ENCODE measurements at regions not wholly inside any gene's neighbourhood (a gene's known extent, or its start where the extent isn't known, plus 50 kb on each side); places are given as distances from the start of the nearest gene placed in this dataset.

GRCh38 chr4:60726779-60727178, 473.3 kb upstream of the ADGRL3 start:
- no peaks in the 10 kb centered on the region for H3K4me1 Mint-ChIP-seq
- H3K9me3 Mint-ChIP-seq, result no peaks in the 10 kb centered on the region; the same call in 2 of the 3 replicates
- no peak for DNase-seq (ENCODE audit: low spot score)
- no peaks in the 10 kb centered on the region for H3K27me3 Mint-ChIP-seq (ENCODE audit: insufficient read depth, low read depth, poor library complexity)
- no peaks in the 10 kb centered on the region for H3K36me3 Mint-ChIP-seq (ENCODE audit: low read depth)
- H3K27ac Mint-ChIP-seq, result no peak overlapping the region
- Histone ChIP-seq H3K79me2 (replicated peaks; ENCODE audit: insufficient read depth) (no peaks in the 10 kb centered on the region), H3K36me3 (ENCODE audit: insufficient read depth) (no peaks in the 10 kb centered on the region), H3K4me1 (ENCODE audit: insufficient read depth) (no peaks in the 10 kb centered on the region), H3F3A (replicated peaks; ENCODE audit: low read depth) (no peaks in the 10 kb centered on the region), H3K27me3 (ENCODE audit: insufficient read depth) (no peaks in the 10 kb centered on the region), H3K4me3 (no peak overlapping the region), H3K27ac (ENCODE audit: low read depth) (no peak overlapping the region), H3K9me2 (ENCODE audit: insufficient read depth) (no peaks in the 10 kb centered on the region; the same call in 1 of the 2 replicates), H3K4me2 (no peak overlapping the region), H2AFZ (no peak overlapping the region), H4K20me1 (replicated peaks; ENCODE audit: insufficient read depth) (no peaks in the 10 kb centered on the region)
- H3K4me3 Mint-ChIP-seq, result no peak overlapping the region
- ATAC-seq, result no peak
- TF ChIP-seq POLR2AphosphoS5 (IDR thresholded peaks at IDR 0.05; ENCODE audit: low read depth) (no peak), ZNF331 (CRISPR knock-in tag; IDR thresholded peaks at IDR 0.05; ENCODE audit: low read depth) (no peak), ETS1 (IDR thresholded peaks at IDR 0.05) (no peak), STAT1 (IDR thresholded peaks at IDR 0.05; ENCODE audit: unreplicated experiment) (no peak), EZH2 (IDR thresholded peaks at IDR 0.05; ENCODE audit: low read depth, unreplicated experiment) (no peak), CREB1 (CRISPR knock-in tag; IDR thresholded peaks at IDR 0.05; ENCODE audit: low read depth) (no peak), ZNF114 (CRISPR knock-in tag; IDR thresholded peaks at IDR 0.05) (no peak), ZNF462 (CRISPR knock-in tag; IDR thresholded peaks at IDR 0.05) (no peak), EZH2phosphoT487 (IDR thresholded peaks at IDR 0.05; ENCODE audit: unreplicated experiment) (no peak), JUNB (IDR thresholded peaks at IDR 0.05; ENCODE audit: unreplicated experiment) (no peak), NANOG (IDR thresholded peaks at IDR 0.05; ENCODE audit: borderline replicate concordance) (no peak)
- TF ChIP-seq, protein P1, sequence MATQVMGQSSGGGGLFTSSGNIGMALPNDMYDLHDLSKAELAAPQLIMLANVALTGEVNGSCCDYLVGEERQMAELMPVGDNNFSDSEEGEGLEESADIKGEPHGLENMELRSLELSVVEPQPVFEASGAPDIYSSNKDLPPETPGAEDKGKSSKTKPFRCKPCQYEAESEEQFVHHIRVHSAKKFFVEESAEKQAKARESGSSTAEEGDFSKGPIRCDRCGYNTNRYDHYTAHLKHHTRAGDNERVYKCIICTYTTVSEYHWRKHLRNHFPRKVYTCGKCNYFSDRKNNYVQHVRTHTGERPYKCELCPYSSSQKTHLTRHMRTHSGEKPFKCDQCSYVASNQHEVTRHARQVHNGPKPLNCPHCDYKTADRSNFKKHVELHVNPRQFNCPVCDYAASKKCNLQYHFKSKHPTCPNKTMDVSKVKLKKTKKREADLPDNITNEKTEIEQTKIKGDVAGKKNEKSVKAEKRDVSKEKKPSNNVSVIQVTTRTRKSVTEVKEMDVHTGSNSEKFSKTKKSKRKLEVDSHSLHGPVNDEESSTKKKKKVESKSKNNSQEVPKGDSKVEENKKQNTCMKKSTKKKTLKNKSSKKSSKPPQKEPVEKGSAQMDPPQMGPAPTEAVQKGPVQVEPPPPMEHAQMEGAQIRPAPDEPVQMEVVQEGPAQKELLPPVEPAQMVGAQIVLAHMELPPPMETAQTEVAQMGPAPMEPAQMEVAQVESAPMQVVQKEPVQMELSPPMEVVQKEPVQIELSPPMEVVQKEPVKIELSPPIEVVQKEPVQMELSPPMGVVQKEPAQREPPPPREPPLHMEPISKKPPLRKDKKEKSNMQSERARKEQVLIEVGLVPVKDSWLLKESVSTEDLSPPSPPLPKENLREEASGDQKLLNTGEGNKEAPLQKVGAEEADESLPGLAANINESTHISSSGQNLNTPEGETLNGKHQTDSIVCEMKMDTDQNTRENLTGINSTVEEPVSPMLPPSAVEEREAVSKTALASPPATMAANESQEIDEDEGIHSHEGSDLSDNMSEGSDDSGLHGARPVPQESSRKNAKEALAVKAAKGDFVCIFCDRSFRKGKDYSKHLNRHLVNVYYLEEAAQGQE (IDR thresholded peaks at IDR 0.05; ENCODE audit: unreplicated experiment), result no peak
- TF ChIP-seq, protein P2, sequence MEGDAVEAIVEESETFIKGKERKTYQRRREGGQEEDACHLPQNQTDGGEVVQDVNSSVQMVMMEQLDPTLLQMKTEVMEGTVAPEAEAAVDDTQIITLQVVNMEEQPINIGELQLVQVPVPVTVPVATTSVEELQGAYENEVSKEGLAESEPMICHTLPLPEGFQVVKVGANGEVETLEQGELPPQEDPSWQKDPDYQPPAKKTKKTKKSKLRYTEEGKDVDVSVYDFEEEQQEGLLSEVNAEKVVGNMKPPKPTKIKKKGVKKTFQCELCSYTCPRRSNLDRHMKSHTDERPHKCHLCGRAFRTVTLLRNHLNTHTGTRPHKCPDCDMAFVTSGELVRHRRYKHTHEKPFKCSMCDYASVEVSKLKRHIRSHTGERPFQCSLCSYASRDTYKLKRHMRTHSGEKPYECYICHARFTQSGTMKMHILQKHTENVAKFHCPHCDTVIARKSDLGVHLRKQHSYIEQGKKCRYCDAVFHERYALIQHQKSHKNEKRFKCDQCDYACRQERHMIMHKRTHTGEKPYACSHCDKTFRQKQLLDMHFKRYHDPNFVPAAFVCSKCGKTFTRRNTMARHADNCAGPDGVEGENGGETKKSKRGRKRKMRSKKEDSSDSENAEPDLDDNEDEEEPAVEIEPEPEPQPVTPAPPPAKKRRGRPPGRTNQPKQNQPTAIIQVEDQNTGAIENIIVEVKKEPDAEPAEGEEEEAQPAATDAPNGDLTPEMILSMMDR (conservative IDR thresholded peaks at IDR 0.05; ENCODE audit: low read depth in 2 of 2), result no peak
